ENCODE measurements at regions not wholly inside any gene's neighbourhood (a gene's known extent, or its start where the extent isn't known, plus 50 kb on each side); places are given as distances from the start of the nearest gene placed in this dataset.

- TF ChIP-seq CTCF (IDR thresholded peaks at IDR 0.05 in 2 of 3, conservative IDR thresholded peaks at IDR 0.05 in 1 of 3; ENCODE audit: borderline replicate concordance in 1 of 3, insufficient read depth in 1 of 3, low read depth in 2 of 3, low read length in 2 of 3): no peak
Observed at GRCh38 chr12:59185295-59185694, 265.0 kb upstream of the LRIG3 start (continued).

- no TSS peak for BruUV-seq (replicated peaks)
- ATAC-seq: no peak
Observed at GRCh38 chr12:59182658-59183455, 262.6 kb upstream of the LRIG3 start.

More at GRCh38 chr12:59182658-59183455, 262.6 kb upstream of the LRIG3 start:
- RAD21 ChIA-PET (ENCODE audit: low non-redundant PET in 1 of 2, low total read pairs in 2 of 2, uncharacterized antibody in 2 of 2, unreplicated experiment in 2 of 2): no interaction called here
- no peak overlapping the region for H3K4me3 ChIP-seq (replicated peaks in 1 of 2; ENCODE audit: low read depth in 1 of 2, low read length in 2 of 2)
- no peaks in the 10 kb centered on the region for H3K9me3 ChIP-seq (ENCODE audit: control insufficient read depth in 1 of 2, insufficient read depth in 1 of 2, low read depth in 1 of 2, low read length in 2 of 2)
- no peaks in the 10 kb centered on the region for H3K27me3 ChIP-seq (ENCODE audit: insufficient read depth, low read length)
- CTCF ChIA-PET: interaction anchor here (1.0 kb wide), 1 partner anchor 642 kb away, joined by 3 read pairs; no protein-coding TSS in a partner anchor
- no peak overlapping the region for H2AFZ ChIP-seq (ENCODE audit: low read depth, low read length, poor library complexity, severe bottlenecking)
- POLR2A ChIA-PET: no interaction called here
- H3K27ac ChIP-seq (ENCODE audit: low read depth, low read length): no peak overlapping the region
- DNase-seq (ENCODE audit: low read depth, low spot score): no peak
- intact Hi-C loops (cut with micrococcal nuclease): no loop called here
- no peaks in the 10 kb centered on the region for H3K9me2 ChIP-seq (ENCODE audit: insufficient read depth)
- no peak overlapping the region for H3K9ac ChIP-seq (ENCODE audit: low read length)
- TF ChIP-seq SRF (IDR thresholded peaks at IDR 0.05; ENCODE audit: low read depth) (no peak), REST (IDR thresholded peaks at IDR 0.05; ENCODE audit: low read depth) (no peak), ZBTB33 (IDR thresholded peaks at IDR 0.05; ENCODE audit: extremely low read depth, insufficient replicate concordance, low read length) (no peak), ZNF274 (IDR thresholded peaks at IDR 0.05; ENCODE audit: low read depth, low read length) (no peak), SIN3A (IDR thresholded peaks at IDR 0.05; ENCODE audit: low read depth) (no peak), YY1 (IDR thresholded peaks at IDR 0.05; ENCODE audit: extremely low read depth, insufficient replicate concordance, low read depth, low read length) (no peak), CTCF (IDR thresholded peaks at IDR 0.05 in 2 of 3, conservative IDR thresholded peaks at IDR 0.05 in 1 of 3; ENCODE audit: borderline replicate concordance in 1 of 3, insufficient read depth in 1 of 3, low read depth in 2 of 3, low read length in 2 of 3) (no peak)
- no peaks in the 10 kb centered on the region for H3K79me2 ChIP-seq (ENCODE audit: insufficient read depth, low read length)
- no peaks in the 10 kb centered on the region for H3K36me3 ChIP-seq (ENCODE audit: control insufficient read depth in 1 of 2, insufficient read depth in 2 of 2, low read length in 2 of 2)
- no peaks in the 10 kb centered on the region for H4K20me1 ChIP-seq (ENCODE audit: insufficient read depth)
- H3K4me2 ChIP-seq (ENCODE audit: low read length): no peak overlapping the region
- no peaks in the 10 kb centered on the region for H3K4me1 ChIP-seq (ENCODE audit: control insufficient read depth in 1 of 2, insufficient read depth in 2 of 2, low read length in 2 of 2)
